Ovary (tissue), 3 donors: ENCODE measurements at regions not wholly inside any gene's neighbourhood (a gene's known extent, or its start where the extent isn't known, plus 50 kb on each side); places are given as distances from the start of the nearest gene placed in this dataset.

Source experiments
- CTCF ChIP-seq, 3 donors: fragments of 450-650 bp in 2 of 3; fragments of 200-600 bp in 1 of 3; IDR thresholded peaks; one replicate each; pipeline versions ENCODE4 v1.5.1 to v1.8.0; 2016 to 2022; ENCODE audit warnings: antibody characterized with exemption in 3 of 3, mild to moderate bottlenecking in 1 of 3
- EP300 ChIP-seq: sonication (generic); formaldehyde crosslinking; IDR thresholded peaks from one replicate; pipeline ENCODE4 v1.6.1; 2017; ENCODE audit warnings: antibody characterized with exemption
- POLR2A ChIP-seq: fragments of 450-650 bp; IDR thresholded peaks from one replicate; pipeline ENCODE4 v1.6.1; 2017; ENCODE audit warnings: antibody characterized with exemption, mild to moderate bottlenecking, moderate library complexity
- donor health status: DM: no; HTN: no; CAD: no.

- TF ChIP-seq CTCF (IDR thresholded peaks at IDR 0.05) (no peak), POLR2A (no peak), EP300 (no peak)
Measured at GRCh38 chr11:41955635-41956400, 496.4 kb upstream of the LRRC4C start.
